ENCODE measurements at regions not wholly inside any gene's neighbourhood (a gene's known extent, or its start where the extent isn't known, plus 50 kb on each side); places are given as distances from the start of the nearest gene placed in this dataset.

- DNase-seq (ENCODE audit: extremely low read depth in 1 of 4, low spot score in 3 of 4) (no peak), ATAC-seq (no peak), FAIRE-seq (no peak)
- in situ Hi-C loops (cut with MboI) (no loop called here), intact Hi-C loops (cut with micrococcal nuclease) (no loop called here)
- POLR2A ChIA-PET, result no interaction called here
- no peaks in the 10 kb centered on the region for H3K27me3 ChIP-seq (ENCODE audit: control insufficient read depth in 2 of 2, insufficient read depth in 2 of 2, low read length in 2 of 2)
- no peak overlapping the region for H3K9ac ChIP-seq (ENCODE audit: insufficient read depth in 1 of 2, low read depth in 2 of 2, low read length in 2 of 2)
- TF ChIP-seq CCAR2 (IDR thresholded peaks at IDR 0.05; ENCODE audit: low read depth, low read length) (no peak), NR2C1 (IDR thresholded peaks at IDR 0.05) (no peak), NR2C1 (tag; IDR thresholded peaks at IDR 0.05) (no peak), C11orf30 (IDR thresholded peaks at IDR 0.05; ENCODE audit: low read depth) (no peak), SREBF2 (CRISPR knock-in tag; IDR thresholded peaks at IDR 0.05) (no peak), SMAD3 (CRISPR knock-in tag; conservative IDR thresholded peaks at IDR 0.05) (no peak), KLF13 (tag; IDR thresholded peaks at IDR 0.05; ENCODE audit: borderline replicate concordance, low read depth) (no peak), ZFX (CRISPR knock-in tag; IDR thresholded peaks at IDR 0.05) (no peak), ZBTB11 (CRISPR knock-in tag; IDR thresholded peaks at IDR 0.05) (no peak), WHSC1 (IDR thresholded peaks at IDR 0.05; ENCODE audit: low read length) (no peak), ZNF592 (IDR thresholded peaks at IDR 0.05) (no peak), CREM (IDR thresholded peaks at IDR 0.05; ENCODE audit: low read depth) (no peak), KAT8 (IDR thresholded peaks at IDR 0.05; ENCODE audit: low read depth) (no peak)
- TF ChIP-seq, protein P1, sequence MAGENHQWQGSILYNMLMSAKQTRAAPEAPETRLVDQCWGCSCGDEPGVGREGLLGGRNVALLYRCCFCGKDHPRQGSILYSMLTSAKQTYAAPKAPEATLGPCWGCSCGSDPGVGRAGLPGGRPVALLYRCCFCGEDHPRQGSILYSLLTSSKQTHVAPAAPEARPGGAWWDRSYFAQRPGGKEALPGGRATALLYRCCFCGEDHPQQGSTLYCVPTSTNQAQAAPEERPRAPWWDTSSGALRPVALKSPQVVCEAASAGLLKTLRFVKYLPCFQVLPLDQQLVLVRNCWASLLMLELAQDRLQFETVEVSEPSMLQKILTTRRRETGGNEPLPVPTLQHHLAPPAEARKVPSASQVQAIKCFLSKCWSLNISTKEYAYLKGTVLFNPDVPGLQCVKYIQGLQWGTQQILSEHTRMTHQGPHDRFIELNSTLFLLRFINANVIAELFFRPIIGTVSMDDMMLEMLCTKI (IDR thresholded peaks at IDR 0.05; ENCODE audit: partially characterized antibody), result no peak
- no peaks in the 10 kb centered on the region for H4K20me1 ChIP-seq (replicated peaks; ENCODE audit: control insufficient read depth, insufficient read depth, low read length)
- no TSS peak for BruUV-seq (replicated peaks)
- H2AFZ ChIP-seq (ENCODE audit: low read depth, low read length), result no peak overlapping the region
- 0% methylated on average over 1 of the region's 1 CpG for WGBS (ENCODE audit: insufficient coverage, low coverage, missing lambda C conversion rate)
- H3K4me1 ChIP-seq (replicated peaks in 1 of 2; ENCODE audit: control insufficient read depth in 2 of 2, insufficient read depth in 2 of 2, low read length in 2 of 2), result no peaks in the 10 kb centered on the region
- H3K36me3 ChIP-seq (ENCODE audit: control insufficient read depth, insufficient read depth, low read length), result no peaks in the 10 kb centered on the region
- no peak overlapping the region for H3K4me3 ChIP-seq
- CTCF ChIA-PET (ENCODE audit: low intra/inter-chr PET ratio), result no interaction called here
- H3K27ac ChIP-seq (ENCODE audit: extremely low read depth, low read depth, low read length), result no peak overlapping the region
- H3K4me2 ChIP-seq (ENCODE audit: insufficient read depth, low read length), result no peak overlapping the region
- no peaks in the 10 kb centered on the region for H3K79me2 ChIP-seq (ENCODE audit: control insufficient read depth, insufficient read depth, low read length)
- H3K9me1 ChIP-seq (ENCODE audit: control insufficient read depth, insufficient read depth, low read length), result no peaks in the 10 kb centered on the region
- no peaks in the 10 kb centered on the region for H3K9me3 ChIP-seq (replicated peaks; ENCODE audit: control insufficient read depth, insufficient read depth, low read depth, low read length)
Measured at GRCh38 chr5:123783421-123783820, 271.4 kb downstream of the CSNK1G3 start.

Data from K562 (cell line).